GM18520 (cell line): ENCODE measurements at regions not wholly inside any gene's neighbourhood (a gene's known extent, or its start where the extent isn't known, plus 50 kb on each side); places are given as distances from the start of the nearest gene placed in this dataset.

Experiments
- ATAC-seq: cut with Tn5 transposase; IDR thresholded peaks from one replicate; pipeline ENCODE4 v1.9.1; 2021; ENCODE audit not compliant: unreplicated experiment

GRCh38 chr2:76464310-76464709 lies 753.6 kb upstream of the GCFC2 start:
- ATAC-seq, result no peak

GRCh38 chr2:76461431-76461830 lies 750.7 kb upstream of the GCFC2 start:
- ATAC-seq, result no peak

GRCh38 chr2:76455910-76456309 lies 745.2 kb upstream of the GCFC2 start:
- no peak for ATAC-seq

GRCh38 chr2:76450024-76450475 lies 739.3 kb upstream of the GCFC2 start:
- ATAC-seq, result peak; percentile 76

- no peak for ATAC-seq
These were observed 738.2 kb upstream of the GCFC2 start for GRCh38 chr2:76448956-76449355.

GRCh38 chr2:76447294-76447693 lies 736.6 kb upstream of the GCFC2 start:
- no peak for ATAC-seq

GRCh38 chr2:76446872-76447271 lies 736.2 kb upstream of the GCFC2 start:
- ATAC-seq, result no peak

- ATAC-seq, result no peak
These were observed 735.2 kb upstream of the GCFC2 start for GRCh38 chr2:76445880-76446279.

- no peak for ATAC-seq
These were observed 734.0 kb upstream of the GCFC2 start for GRCh38 chr2:76444732-76445131.

GRCh38 chr2:76437564-76437963 lies 726.8 kb upstream of the GCFC2 start:
- no peak for ATAC-seq

GRCh38 chr2:76429374-76429773 lies 718.7 kb upstream of the GCFC2 start:
- no peak for ATAC-seq

- ATAC-seq, result no peak
These were observed 716.7 kb upstream of the GCFC2 start for GRCh38 chr2:76427452-76427851.

- ATAC-seq, result peak; percentile 90
These were observed 705.1 kb upstream of the GCFC2 start for GRCh38 chr2:76415821-76416220.

GRCh38 chr2:76413436-76413835 lies 702.7 kb upstream of the GCFC2 start:
- no peak for ATAC-seq

GRCh38 chr2:76406134-76406855 lies 695.6 kb upstream of the GCFC2 start:
- ATAC-seq, result no peak

- no peak for ATAC-seq
These were observed 682.6 kb upstream of the GCFC2 start for GRCh38 chr2:76393356-76393755.

- no peak for ATAC-seq
These were observed 681.0 kb upstream of the GCFC2 start for GRCh38 chr2:76391678-76392077.

GRCh38 chr2:76387294-76387693 lies 676.6 kb upstream of the GCFC2 start:
- no peak for ATAC-seq

- no peak for ATAC-seq
These were observed 675.2 kb upstream of the GCFC2 start for GRCh38 chr2:76385943-76386342.

GRCh38 chr2:76381624-76382023 lies 670.9 kb upstream of the GCFC2 start:
- no peak for ATAC-seq

- no peak for ATAC-seq
These were observed 667.4 kb upstream of the GCFC2 start for GRCh38 chr2:76378140-76378539.

GRCh38 chr2:76341439-76341838 lies 630.7 kb upstream of the GCFC2 start:
- no peak for ATAC-seq

- ATAC-seq, result no peak
These were observed 622.2 kb upstream of the GCFC2 start for GRCh38 chr2:76332871-76333270.
